GM12892 (cell line): ENCODE measurements at regions not wholly inside any gene's neighbourhood (a gene's known extent, or its start where the extent isn't known, plus 50 kb on each side); places are given as distances from the start of the nearest gene placed in this dataset.

Experiments used
- POLR2A ChIP-seq: IDR thresholded peaks from 2 replicates; pipeline ENCODE4 v1.6.1; 2011; ENCODE audit warnings: low read depth, low read length, control low read depth
- POLR2AphosphoS5 ChIP-seq: IDR thresholded peaks from 2 replicates; pipeline ENCODE4 v1.6.1; 2011; ENCODE audit warnings: low read depth, low read length, control low read depth

GRCh38 chr2:7207631-7208030 lies 290.4 kb downstream of the RNF144A start:
- TF ChIP-seq POLR2A = no peak
- TF ChIP-seq POLR2AphosphoS5 = no peak
